Right lobe of liver (tissue), 4 donors: ENCODE measurements at regions not wholly inside any gene's neighbourhood (a gene's known extent, or its start where the extent isn't known, plus 50 kb on each side); places are given as distances from the start of the nearest gene placed in this dataset.

Experiments used
- CTCF ChIP-seq, 4 donors: fragments of 200-600 bp in 3 of 4; fragments of 450-650 bp in 1 of 4; IDR thresholded peaks; one replicate each; pipeline versions ENCODE4 v1.5.1 to v1.8.0; 2016 to 2022; ENCODE audit warnings: antibody characterized with exemption in 4 of 4, mild to moderate bottlenecking in 2 of 4
- POLR2A ChIP-seq: fragments of 450-650 bp; IDR thresholded peaks from one replicate; pipeline ENCODE4 v1.6.1; 2017; ENCODE audit warnings: antibody characterized with exemption, mild to moderate bottlenecking
- donor health status: DM: no; HTN: no; CAD: no.
- donor health status: DM: no; HTN: no; CAD: no.
- donor health status: DM: no; HTN: yes; CAD: no.

GRCh38 chr2:54052825-54053718 is 62.3 kb upstream of the ACYP2 start:
- TF ChIP-seq CTCF (IDR thresholded peaks at IDR 0.05) (peak in 2 of 4 donors; percentile 4 to 5), POLR2A (no peak)
